Activated T-helper 1 cell treated with anti-CD3 and anti-CD28 coated beads, Interleukin-12 subunit alpha, Interleukin-12 subunit beta, Interleukin-2, Interleukin-4 antibody, amounts not matched to agents 30 ng/mL and 10 ng/mL and 1 ng/mL, durations not matched to agents 14 hours and 24 hours and 36 hours (primary cell): ENCODE measurements at regions not wholly inside any gene's neighbourhood (a gene's known extent, or its start where the extent isn't known, plus 50 kb on each side); places are given as distances from the start of the nearest gene placed in this dataset.

Experiments
- DNase-seq: peaks from one replicate; pipeline ENCODE4 v3.0.0; 2021; ENCODE audit warnings: low spot score
- H3K27ac Mint-ChIP-seq: one replicate; pipeline ENCODE4 v1.8.0; 2021; ENCODE audit warnings: mild to moderate bottlenecking, mixed read lengths
- H3K27me3 Mint-ChIP-seq: one replicate; pipeline ENCODE4 v1.8.0; 2022; ENCODE audit warnings: mild to moderate bottlenecking, moderate library complexity, mixed read lengths; ENCODE audit not compliant: insufficient read depth
- H3K36me3 Mint-ChIP-seq: one replicate; pipeline ENCODE4 v1.8.0; 2021; ENCODE audit warnings: low read depth, mixed read lengths
- H3K4me1 Mint-ChIP-seq: one replicate; pipeline ENCODE4 v1.8.0; 2021; ENCODE audit warnings: low read depth, mixed read lengths
- H3K4me3 Mint-ChIP-seq: one replicate; pipeline ENCODE4 v1.8.0; 2021; ENCODE audit warnings: mild to moderate bottlenecking, moderate library complexity, mixed read lengths
- H3K9me3 Mint-ChIP-seq: one replicate; pipeline ENCODE4 v1.8.0; 2021; ENCODE audit warnings: mixed read lengths
- intact Hi-C: fragments of 100-400 bp; cut with micrococcal nuclease; formaldehyde crosslinking; loops from one replicate; pipeline ENCODE4 v1.15.1; 2024

DNA sequence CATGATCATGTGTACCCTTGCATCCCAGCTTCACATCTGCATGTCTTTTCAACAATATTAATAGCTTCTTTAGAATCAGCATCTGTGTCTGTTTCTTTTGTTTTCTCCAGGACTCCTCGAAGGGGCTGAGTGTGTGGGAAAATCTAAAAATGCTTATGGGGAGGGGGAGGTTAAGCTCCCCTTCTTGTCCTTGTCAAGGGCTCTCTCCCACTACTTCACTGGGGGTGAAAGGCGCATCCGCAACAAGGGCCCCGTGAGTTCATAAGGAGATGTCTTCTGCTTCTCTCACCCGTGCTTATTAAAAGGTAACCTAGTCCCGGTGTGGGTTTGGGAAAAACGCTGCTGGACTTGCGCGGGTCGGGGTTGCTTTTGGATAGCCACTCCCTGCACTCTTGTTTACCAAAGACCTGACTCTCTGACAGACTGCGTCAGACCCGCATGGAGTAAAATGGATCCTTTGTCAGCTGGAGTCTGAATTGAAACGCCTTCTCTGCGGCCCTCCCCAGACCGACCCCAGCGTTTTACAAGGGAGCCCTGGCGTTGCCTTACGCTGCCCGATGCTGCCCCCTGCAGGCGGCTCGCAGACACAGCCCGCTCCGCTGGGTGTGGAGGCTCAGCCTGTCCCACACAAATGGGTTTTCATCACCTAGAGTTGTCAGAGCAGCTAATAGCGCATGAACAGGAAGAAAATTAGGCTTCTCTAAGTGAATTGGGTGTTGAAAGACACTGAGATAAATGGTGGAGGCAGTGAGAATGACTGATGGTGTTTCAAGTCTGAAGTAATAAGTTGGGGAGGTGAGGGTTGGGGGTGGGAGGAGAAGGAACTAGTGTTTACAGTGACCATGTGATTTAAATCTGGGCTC is 53.8 kb downstream of the IER5 start:
- Mint-ChIP-seq H3K36me3 (no peaks in the 10 kb centered on the region), H3K9me3 (peaks cover 9% of the 10 kb centered on the region)

DNA sequence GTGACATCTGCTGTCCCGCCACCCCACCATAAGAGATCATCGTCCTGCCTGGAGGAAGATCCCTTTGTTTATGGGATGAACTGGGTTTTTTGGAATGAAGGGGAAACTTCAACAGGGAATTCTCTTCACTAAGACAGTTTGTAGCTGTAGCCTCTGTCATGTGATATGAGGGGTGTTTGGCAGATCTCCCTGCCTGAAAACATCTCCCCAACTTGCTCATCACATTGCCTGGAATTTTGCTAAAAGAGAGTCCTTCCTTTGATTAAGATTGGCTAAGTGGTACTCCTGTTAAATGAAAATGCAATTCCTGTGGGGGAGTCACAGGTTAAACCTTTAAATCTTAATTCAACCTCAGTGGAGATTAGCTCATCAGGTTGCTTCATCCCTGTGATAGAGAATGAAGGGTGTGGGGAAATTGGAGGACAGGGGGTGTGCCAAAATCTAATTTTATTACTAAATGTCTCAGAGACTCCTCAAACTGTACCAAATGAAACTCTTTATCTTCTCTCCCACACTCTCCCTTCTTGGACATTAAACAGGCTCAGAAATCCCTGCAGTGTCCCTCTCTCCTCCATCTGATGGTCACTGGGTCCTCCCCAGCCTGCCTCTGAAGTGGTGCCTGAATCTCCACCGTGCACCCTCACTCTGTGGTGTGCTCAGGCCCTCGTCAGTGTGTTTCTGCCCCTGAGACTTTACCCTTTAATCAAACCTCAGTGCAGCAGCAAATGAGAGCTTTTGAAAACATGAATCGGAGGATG is 54.8 kb downstream of the IER5 start:
- Mint-ChIP-seq H3K9me3 (peaks cover 9% of the 10 kb centered on the region), H3K27me3 (peaks cover 18% of the 10 kb centered on the region), H3K27ac (no peak overlapping the region), H3K36me3 (no peaks in the 10 kb centered on the region), H3K4me3 (no peak overlapping the region), H3K4me1 (peaks cover 56% of the 10 kb centered on the region)
- intact Hi-C loops = loop anchor here (5.0 kb wide), 3 partner anchors 191 to 641 kb away; partner anchors contain the start of gene ACBD6
- DNase-seq = no peak

More for the DNA sequence above, 53.8 kb downstream of the IER5 start:
- intact Hi-C loops = loop anchor here (1.0 to 5.0 kb wide), 13 partner anchors 24 to 640 kb away; partner anchors contain the start of gene ACBD6
- H3K27ac Mint-ChIP-seq = peak overlapping the region; percentile 84
- peak overlapping the region; percentile 58 for H3K4me3 Mint-ChIP-seq
- peak; percentile 81 for DNase-seq
- H3K4me1 Mint-ChIP-seq = peaks cover 64% of the 10 kb centered on the region
- peaks cover 18% of the 10 kb centered on the region for H3K27me3 Mint-ChIP-seq

DNA sequence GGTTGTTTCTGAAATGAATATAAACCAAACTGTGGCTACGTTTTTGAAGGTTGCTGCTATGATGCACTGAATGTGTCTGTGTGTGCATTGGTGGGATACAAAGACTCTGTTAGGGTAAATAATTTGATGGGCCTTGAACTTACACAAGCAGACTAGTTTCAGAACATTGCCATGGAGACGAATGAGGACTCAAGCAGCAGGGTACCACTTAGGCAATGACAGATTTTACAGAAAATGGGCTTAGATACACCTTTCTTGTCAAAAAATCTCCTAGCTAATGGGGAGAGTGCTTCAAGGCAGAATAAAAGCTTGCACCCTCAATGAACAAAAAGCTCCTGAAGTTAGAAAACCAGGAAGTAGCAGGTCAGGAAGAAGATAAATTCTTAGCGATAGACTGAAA is 55.7 kb downstream of the IER5 start:
- peaks cover 9% of the 10 kb centered on the region for H3K9me3 Mint-ChIP-seq
- H3K27ac Mint-ChIP-seq = no peak overlapping the region
- intact Hi-C loops = loop anchor here (5.0 kb wide), 3 partner anchors 192 to 642 kb away; partner anchors contain the start of gene ACBD6
- H3K4me3 Mint-ChIP-seq = no peak overlapping the region
- H3K36me3 Mint-ChIP-seq = no peaks in the 10 kb centered on the region
- DNase-seq = no peak
- H3K27me3 Mint-ChIP-seq = peaks cover 18% of the 10 kb centered on the region
- H3K4me1 Mint-ChIP-seq = peaks cover 56% of the 10 kb centered on the region

DNA sequence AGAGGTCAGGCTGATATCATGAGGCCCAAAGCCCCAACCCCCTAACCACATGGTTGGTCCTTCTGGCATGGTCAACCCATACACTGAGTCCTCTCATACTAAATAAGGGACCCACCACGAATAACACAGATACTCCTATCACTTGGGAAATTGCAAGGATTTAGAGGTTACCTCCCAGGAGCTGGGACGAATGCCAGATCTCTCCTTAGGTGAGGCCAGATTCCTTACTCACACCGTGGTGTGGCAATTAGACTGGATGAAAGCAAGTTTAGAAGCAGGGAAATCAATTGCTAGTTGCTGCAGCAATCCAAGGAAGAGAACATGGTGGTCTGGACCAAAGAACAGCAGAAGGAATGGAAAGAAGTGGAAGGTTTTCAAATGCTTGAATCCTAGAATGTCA is 60.1 kb downstream of the IER5 start:
- intact Hi-C loops = loop anchor here (1.0 kb wide), 2 partner anchors 8 to 11 kb away; no protein-coding TSS in a partner anchor
- Mint-ChIP-seq H3K4me3 (no peak overlapping the region), H3K36me3 (peaks cover 2% of the 10 kb centered on the region), H3K27me3 (peaks cover 24% of the 10 kb centered on the region), H3K9me3 (peaks cover 9% of the 10 kb centered on the region), H3K27ac (peak overlapping the region; percentile 67), H3K4me1 (peaks cover 48% of the 10 kb centered on the region)
- no peak for DNase-seq

DNA sequence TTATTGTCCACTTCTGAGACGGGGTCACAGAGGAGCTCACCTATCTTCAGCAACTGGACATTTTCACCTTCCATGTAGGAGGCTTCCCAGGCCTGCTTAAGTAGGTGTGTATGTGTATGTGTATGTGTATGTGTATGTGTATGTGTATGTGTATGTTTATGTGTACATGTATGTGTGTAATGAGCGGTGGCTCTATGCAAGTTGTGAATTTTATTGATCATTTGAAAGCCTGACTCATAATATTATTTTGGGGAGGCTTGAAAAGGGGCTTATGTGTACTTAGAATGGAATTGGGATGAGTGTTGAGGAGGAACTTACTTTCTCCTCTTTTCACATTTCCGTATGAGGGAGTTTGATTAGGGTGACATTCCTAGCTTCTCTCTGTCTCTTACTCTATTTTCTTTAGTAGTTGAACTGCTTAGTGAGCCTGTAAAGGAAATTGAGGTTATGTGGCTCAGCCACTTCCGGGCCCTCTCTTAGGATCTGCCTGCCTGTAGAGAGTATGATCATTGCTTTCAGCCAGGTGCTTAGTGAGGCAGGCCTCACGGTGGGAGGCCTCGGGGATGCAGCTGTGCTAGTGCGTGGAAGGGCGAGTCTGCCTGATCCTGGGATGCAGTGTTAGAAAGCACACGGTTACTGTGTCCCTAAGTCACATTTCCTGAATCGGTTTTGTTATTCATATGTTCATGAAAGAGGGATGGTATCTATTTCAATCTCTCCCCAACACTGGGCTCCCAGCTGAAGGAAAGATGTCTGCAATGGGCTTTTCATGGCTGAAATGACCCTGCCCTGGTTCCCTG is 61.0 kb downstream of the IER5 start:
- Mint-ChIP-seq H3K36me3 (peaks cover 2% of the 10 kb centered on the region), H3K27me3 (peaks cover 16% of the 10 kb centered on the region), H3K27ac (peak overlapping the region; percentile 54), H3K4me3 (no peak overlapping the region), H3K4me1 (peaks cover 39% of the 10 kb centered on the region), H3K9me3 (peaks cover 9% of the 10 kb centered on the region)
- peak; percentile 77 for DNase-seq
- intact Hi-C loops = loop anchor here (1.0 kb wide), 2 partner anchors 9 to 10 kb away; no protein-coding TSS in a partner anchor

DNA sequence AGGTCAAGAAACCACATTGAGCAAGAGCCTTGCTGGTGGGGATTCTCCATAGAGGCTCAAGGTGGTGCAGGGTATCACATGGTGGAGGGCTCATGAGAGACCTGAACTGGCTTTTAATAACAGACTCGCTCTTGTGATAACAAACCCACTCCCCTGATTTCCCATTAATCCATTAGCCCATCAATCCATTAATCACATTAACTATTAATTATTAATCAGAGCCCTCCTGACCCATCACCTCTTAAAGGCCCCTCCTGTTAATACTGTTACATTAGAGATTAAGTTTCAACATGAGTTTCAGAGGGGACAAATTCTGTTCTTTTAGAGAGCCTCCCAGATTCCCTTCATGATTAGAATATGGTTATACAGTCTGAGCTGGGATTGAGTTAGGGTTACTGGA is 61.8 kb downstream of the IER5 start:
- peaks cover 16% of the 10 kb centered on the region for H3K27me3 Mint-ChIP-seq
- no peak for DNase-seq
- H3K27ac Mint-ChIP-seq = no peak overlapping the region
- H3K4me3 Mint-ChIP-seq = no peak overlapping the region
- H3K9me3 Mint-ChIP-seq = peaks cover 9% of the 10 kb centered on the region
- intact Hi-C loops = no loop called here
- H3K36me3 Mint-ChIP-seq = peaks cover 2% of the 10 kb centered on the region
- peaks cover 39% of the 10 kb centered on the region for H3K4me1 Mint-ChIP-seq

DNA sequence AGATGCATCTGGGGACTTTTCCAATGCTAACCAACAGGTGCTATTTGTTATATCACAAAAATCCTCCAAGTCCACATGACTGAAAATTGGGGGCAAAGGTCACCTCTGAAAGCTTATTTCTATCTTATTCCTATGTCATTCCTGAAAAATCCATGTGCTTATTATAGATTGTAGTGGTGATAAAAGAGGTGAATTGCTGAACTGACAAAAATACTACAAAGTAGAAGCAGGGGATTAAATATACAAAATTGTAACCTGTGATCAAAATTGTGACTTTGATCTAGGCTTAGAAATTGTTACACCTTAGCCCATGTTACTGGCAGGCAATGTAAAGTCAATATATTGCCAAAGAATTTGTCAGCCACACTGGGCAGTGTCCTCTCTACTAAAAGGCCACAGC is 62.3 kb downstream of the IER5 start:
- H3K27ac Mint-ChIP-seq = no peak overlapping the region
- peaks cover 2% of the 10 kb centered on the region for H3K36me3 Mint-ChIP-seq
- peaks cover 13% of the 10 kb centered on the region for H3K27me3 Mint-ChIP-seq
- intact Hi-C loops = no loop called here
- H3K4me3 Mint-ChIP-seq = no peak overlapping the region
- H3K4me1 Mint-ChIP-seq = peaks cover 39% of the 10 kb centered on the region
- H3K9me3 Mint-ChIP-seq = peaks cover 6% of the 10 kb centered on the region
- no peak for DNase-seq

DNA sequence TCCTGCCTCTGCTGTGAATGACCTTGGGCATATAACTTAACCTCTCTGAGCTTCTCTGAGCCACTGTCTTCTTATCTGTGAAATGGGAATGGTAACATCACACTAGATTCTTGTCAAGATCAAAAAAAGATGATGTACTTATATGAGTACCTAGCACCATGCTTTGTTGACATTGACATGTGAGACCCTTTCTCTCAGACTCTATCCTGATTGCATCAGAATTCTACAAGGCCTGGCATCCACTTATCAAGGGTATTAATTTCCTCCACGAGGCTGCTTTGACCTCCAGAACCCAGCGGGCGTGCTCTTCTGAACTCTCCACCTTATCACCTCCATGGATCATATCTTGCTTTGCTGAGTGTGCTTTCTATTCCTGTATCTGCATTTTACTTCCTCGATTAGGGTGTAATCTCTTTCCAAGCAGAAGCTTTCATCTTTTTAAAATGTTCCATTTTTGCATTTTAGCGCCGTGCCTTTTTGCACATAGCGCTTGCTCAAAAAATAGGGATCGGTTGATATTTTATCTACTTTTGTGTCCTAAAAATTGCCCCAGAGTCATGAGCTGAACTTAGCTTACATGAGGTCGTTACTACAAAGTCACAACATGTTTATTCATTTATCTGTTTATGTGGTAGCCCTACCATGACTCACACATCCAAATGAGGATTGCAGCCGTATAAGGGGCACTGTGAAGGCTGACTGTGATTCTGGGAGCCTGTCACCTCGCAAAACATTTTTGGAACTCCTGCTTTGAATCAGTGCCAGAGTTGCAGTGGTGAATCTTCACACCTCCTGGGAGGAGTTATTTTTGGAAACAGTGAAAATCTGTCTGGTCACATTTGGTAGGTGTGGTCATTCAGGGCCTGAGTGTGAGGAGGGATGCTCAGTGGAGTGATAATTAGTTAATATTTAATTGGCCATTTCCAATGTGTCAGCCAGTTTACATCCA is 63.2 kb downstream of the IER5 start:
- no peak for DNase-seq
- Mint-ChIP-seq H3K4me1 (peaks cover 39% of the 10 kb centered on the region), H3K27me3 (peaks cover 12% of the 10 kb centered on the region)

DNA sequence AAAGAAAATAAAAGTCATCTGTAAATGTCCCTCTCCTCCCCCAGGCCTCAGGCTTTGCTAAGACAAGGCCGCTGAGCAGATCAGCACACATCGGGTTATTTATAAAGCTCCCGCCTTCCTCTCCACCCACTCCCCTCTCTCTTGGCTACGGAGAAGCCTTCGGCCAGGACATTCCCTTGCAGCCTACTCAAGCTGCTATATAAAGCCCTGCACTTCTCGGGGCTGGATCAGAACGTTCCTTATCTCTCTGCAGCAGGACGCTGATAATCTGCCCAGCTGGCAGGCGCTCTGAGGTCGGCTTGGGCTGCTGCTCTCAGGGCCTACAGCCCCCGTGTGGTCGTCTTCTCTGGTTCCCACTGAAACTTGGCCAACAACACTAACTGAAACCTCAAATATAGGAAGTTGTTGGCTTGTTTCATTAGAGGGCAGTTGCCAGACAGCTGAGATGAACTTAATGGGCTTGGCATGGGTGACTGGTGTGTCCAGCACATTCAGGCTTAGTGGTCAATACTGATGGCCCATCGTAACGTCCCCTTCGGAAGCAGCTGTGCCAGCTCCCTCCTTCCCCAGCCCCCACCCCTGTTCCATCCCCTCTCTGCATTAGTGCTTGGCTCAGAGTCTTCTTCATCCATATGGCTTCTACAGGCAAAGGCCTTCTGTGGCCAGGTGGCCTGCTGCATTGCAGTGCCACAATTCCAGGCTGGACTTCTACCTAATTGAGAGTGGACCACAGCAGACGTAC is 64.6 kb downstream of the IER5 start:
- peaks cover 16% of the 10 kb centered on the region for H3K27me3 Mint-ChIP-seq
- peaks cover 39% of the 10 kb centered on the region for H3K4me1 Mint-ChIP-seq
- H3K9me3 Mint-ChIP-seq = no peaks in the 10 kb centered on the region
- no peak overlapping the region for H3K4me3 Mint-ChIP-seq
- H3K36me3 Mint-ChIP-seq = peaks cover 5% of the 10 kb centered on the region
- no peak for DNase-seq
- no peak overlapping the region for H3K27ac Mint-ChIP-seq
- intact Hi-C loops = no loop called here

More for the DNA sequence above, 63.2 kb downstream of the IER5 start:
- H3K27ac Mint-ChIP-seq = no peak overlapping the region
- H3K9me3 Mint-ChIP-seq = no peaks in the 10 kb centered on the region
- peaks cover 2% of the 10 kb centered on the region for H3K36me3 Mint-ChIP-seq
- intact Hi-C loops = no loop called here
- no peak overlapping the region for H3K4me3 Mint-ChIP-seq

DNA sequence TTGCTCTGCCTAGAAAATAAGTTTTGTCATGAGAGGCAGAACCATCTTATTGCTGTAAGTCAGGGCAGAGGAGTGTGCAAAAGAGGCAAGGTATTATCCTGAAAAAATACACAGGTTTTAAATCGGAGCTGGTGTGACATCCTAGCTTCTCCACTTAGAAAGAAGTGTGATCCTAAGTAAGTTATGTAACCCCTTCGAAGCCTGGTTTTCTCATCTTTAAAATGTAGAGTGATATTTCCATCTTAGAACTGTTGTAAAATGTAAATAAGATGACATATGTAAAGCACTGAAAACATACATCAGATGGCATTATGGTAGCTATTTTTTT is 65.1 kb downstream of the IER5 start:
- Mint-ChIP-seq H3K9me3 (no peaks in the 10 kb centered on the region), H3K36me3 (peaks cover 5% of the 10 kb centered on the region), H3K27me3 (peaks cover 21% of the 10 kb centered on the region), H3K4me1 (peaks cover 42% of the 10 kb centered on the region), H3K4me3 (no peak overlapping the region), H3K27ac (no peak overlapping the region)
- intact Hi-C loops = no loop called here
- DNase-seq = no peak

DNA sequence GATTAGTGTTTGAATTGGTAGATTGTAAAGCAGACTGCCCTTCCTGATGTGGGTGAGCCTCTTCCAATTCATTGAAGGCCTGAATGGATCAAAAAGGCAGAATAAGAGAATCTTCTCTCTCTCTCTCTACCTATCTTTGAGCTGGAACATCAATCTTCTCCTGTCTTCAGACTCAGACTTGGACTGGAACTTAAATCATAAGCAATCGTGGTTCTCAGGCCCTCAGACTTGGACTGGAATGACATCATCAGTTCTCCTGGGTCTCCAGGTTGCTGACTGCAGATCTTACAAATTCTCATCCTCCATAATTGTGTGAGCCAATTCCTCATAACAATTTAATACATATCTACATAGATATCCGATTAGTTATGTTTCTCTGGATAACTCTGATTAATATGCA is 66.8 kb downstream of the IER5 start:
- intact Hi-C loops = no loop called here
- H3K36me3 Mint-ChIP-seq = peaks cover 5% of the 10 kb centered on the region
- no peak overlapping the region for H3K27ac Mint-ChIP-seq
- H3K9me3 Mint-ChIP-seq = no peaks in the 10 kb centered on the region
- DNase-seq = no peak
- H3K4me3 Mint-ChIP-seq = no peak overlapping the region
- peaks cover 43% of the 10 kb centered on the region for H3K4me1 Mint-ChIP-seq
- H3K27me3 Mint-ChIP-seq = peaks cover 22% of the 10 kb centered on the region
